HT1080 (cell line): ENCODE measurements at regions not wholly inside any gene's neighbourhood (a gene's known extent, or its start where the extent isn't known, plus 50 kb on each side); places are given as distances from the start of the nearest gene placed in this dataset.

Experiments used
- DNase-seq: peaks from one replicate; pipeline ENCODE4 v3.0.0-alpha.2; 2015; ENCODE audit warnings: low read depth

DNA sequence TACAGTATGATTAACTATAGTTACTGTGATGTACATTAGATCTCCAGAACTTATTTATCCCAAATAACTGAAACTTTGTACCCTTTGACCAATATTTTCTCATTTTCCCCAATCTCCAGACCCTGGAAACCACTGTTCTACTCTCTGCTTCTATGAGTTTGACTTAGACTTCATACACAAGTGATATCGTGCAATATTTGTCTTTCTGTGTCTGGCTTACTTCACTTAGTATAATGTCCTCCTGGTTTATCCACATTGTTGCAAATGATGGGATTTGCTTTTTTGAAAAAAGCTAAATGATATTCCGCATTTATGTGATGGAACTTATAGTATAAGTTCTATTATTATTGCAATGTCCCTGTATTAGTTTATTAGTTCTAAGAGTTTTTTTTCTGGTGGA lies 81.8 kb upstream of the SOD3 start:
- no peak for DNase-seq

DNA sequence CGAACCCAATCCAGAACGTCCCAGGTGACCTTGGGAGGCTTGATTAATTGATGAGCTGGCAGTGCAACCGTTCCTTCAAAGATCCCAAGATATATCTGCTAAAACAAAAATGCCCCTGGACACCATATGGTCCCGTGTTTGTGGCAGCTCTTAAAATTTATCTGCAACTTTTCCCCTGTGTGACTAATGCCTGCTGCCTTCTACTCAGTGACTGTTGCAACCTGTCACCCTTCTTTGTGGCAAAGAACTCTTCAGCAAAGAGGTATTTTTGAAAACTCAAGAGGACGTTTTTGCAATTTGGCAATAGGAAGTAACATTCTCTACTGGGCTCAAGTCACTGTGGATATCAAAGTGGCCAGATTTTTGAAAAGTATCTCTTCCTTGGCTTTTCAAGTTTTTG lies 75.8 kb upstream of the SOD3 start:
- DNase-seq, result no peak

DNA sequence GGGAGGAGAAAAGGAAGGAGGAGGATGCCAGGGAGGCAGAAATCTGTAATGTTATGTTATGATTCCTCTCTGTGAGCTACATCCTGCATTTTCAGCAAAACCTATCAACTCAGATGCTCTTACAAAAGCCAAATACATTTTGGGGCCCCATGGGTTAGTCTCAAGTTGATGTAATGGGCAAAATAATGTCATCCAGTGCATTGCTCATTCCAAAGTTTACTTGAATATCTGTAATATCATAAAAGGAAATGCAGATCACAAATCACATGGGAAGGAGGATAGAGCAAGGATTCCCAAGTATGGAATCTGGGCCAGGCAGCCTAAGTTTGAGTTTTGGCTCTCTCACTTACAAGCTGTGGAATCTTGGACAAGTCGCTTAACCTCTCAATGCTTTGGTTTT lies 74.9 kb upstream of the SOD3 start:
- DNase-seq, result no peak

DNA sequence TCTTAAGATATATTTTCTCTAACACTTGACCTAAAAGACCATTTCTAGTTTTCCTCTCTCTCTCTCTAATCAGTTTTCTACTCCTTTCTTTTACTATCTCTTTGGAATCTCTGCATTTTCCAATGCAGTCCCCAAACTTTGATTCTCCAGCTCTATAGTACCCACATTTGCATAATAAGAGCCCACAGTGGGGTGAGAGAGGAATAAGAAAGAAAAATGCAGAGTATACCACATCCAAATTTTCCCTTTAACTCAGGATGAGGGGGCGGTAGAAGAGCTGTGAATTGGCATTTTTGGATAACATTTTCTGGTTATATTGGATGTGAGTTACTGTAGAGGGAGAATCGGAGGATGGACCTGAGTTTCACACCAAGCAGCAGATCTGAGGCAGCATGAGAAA lies 74.4 kb upstream of the SOD3 start:
- no peak for DNase-seq

DNA sequence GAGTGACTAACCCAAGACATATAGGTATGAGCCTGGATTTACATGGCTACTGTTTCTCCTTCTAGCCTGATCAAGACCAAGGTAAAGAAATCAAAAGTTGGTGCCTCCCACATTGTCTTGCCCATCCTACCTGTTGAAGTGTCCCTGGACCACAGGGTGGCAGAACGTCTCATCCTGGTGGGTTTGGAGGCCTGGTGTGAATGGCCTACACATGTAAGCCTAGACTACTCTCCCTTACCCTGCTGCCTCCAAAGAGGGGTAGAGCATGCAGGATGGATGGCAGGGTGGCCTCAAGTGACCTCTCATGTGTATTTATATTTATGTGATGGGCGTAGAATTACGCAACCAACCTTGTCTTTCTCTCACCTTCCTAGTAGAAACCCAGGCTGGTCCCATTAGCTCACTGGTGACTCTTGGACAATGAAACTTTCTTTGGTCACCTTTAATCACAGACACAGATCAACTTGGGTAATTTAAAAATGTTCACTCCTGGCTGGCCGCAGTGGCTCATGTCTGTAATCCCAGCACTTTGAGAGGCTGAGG lies 73.3 kb upstream of the SOD3 start:
- DNase-seq, result peak; percentile 3

DNA sequence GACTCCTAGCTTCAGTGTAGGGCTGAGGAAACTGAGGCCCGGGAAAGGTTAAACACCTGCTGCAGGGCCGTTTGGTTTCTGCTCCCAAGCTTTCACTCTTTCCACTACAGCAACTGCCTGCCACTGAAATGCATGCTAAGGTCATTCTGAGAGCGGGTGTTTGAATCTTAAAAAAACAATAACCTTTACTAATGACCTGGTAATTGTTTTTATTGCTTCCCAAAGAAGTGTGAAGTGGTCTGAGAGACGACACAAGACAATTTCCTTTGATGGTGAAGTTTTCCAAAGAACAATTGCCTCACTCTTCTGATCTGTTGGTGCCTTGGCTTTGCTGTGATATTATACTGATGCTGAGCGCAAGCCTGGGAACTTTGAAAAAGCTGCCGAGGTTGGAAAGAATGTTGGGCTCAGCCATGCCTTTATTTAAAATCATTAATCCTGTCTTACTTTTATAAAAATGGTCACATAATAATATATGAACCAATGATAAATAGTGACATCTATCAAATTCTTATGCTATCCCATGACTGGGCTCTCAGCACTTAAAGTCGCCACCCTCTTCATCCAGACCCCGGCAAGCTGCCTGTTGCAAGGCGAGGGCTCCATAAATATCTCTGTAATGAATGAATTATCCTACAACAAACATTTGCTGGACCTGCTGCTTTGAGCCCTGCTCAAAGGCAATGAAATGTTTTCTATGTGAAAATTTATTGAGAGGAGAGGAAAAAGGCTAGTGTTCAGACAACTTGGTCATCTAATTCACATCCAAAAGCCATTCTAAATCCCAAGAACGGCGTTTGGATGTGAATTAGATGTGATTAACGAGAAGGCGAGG lies 67.8 kb upstream of the SOD3 start:
- no peak for DNase-seq

DNA sequence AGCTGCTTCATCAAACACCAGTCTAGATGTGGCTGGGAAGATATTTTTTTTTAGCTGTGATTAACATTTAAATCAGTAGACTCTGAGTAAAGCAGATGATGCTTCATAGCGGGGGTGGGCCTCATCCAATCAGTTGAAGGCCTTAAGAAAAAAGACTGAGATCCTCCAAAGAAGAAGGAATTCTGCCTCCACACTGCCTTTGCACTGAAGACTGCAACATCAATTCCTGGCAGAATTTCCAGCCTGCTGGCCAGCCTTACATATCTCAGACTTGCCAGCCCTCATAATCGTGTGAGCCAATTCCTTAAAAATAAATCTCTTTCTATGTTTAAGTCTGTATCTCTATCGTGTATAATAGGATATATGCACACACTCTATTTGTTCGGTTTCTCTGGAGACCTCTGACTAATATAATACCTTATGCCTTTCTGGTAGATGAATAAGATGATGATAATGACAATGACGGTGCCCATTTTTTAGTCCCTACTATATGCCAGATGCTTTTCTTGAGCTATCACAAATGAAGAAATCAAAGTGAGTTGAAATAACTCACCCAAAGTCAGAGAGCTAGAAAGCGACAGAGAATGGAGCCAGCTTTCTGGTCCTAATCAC lies 66.1 kb upstream of the SOD3 start:
- DNase-seq, result no peak

DNA sequence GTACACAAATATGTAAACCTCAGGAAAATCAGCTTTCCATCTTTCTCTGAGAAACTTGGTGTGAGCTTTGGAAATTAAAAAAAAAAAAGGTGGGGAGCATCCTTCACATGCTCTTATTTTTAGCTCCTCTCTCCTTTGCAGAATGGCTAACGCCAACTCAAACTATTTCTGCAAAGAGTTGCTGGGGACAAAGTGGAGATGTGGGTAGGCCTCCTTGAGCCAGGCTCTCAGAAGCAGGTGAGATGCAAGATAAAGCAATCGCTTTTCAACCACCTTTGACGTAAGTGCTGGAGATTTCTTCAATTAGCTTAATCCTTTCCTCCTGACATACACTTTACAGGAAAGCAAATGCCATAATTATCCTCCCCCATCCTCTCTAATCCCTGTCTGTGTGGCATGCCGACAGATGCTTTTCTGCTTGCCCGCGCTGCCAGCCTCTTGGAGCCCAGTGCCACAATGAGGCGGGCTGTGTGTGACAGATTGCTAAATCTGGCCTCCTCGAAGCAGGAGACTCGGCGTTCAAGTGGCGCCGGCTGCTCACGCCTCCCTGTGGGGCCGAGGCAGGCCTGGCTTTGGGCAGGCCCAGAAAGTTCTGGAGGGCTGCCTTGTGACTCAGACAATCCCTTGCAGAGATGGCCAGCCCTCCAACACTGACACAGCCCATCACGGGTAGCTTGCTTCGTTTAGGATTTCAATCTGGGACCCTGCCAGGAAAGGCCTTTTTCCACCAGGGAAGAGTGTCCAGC lies 64.9 kb upstream of the SOD3 start:
- DNase-seq, result peak; percentile 18

DNA sequence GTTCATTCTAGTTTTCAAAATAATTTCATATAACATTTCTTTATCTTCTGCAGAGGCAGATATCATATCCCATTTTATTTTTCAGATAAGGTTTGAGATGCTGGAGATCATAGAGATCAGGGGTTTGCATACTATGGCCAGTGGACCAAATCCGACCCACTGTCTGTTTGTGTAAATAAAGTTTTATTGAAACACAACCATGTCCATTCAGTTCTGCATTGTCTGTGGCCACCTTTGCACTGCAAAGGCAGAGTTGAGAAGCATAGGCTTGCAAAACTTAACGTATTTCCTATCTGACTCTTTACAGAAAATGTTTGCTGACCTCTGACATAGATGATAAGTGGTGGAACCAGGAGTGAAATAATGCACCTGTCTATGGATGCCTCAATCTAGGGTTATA lies 63.9 kb upstream of the SOD3 start:
- no peak for DNase-seq

DNA sequence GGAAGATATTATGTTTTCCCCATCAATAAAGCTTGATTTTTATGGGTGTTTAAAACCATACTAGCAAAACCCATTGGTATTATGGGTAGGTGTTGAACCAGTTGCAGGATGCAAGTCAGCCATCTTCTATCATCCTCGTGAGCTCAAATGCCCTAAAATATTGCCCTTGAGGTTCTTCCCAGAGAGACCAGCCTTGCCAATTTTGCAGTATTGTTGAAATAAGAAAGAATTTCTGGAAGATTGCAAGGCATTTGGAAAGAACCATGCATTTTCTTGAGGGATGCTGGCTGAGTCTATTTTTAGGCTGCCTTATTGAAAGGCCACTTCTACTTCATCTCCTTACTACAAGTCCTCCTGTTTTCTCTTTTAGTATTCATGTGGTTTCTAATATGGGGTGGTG lies 60.9 kb upstream of the SOD3 start:
- DNase-seq, result no peak

DNA sequence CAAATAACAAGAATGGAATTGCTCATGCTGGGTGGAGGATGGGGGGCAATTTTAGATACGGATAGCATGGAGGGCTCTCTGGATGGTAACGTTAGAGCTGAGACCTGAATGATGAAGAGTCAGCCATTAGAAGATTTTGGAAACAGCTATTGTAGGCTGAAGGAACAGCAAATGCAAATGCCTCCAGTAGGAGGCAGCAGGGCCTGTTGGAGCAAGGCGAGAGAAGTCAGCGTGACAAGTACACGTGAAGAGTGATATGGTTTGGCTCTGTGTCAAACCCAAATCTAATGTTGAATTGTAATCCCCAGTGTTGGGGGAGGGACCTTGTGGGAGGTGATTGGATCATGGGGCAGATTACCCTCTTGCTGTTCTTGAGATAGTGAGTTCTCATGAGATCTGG lies 59.3 kb upstream of the SOD3 start:
- DNase-seq, result peak; percentile 49

DNA sequence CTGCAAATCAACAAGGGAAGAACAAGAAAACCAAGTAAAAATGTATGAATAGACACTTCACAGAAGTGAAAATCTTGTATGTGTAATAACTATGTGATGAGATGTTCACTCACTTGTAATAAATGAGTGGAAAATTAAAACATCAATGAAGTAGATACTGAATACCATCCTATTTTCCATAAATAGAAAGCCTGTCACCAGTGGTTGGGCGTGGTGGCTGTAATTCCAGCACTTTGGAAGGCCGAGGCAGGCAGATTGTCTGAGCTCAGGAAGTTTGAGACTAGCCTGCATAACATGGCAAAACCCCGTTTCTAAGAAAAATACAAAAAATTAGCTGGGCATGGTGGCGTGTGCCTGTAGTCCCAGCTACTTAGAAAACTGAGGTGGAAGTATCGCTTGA lies 53.5 kb upstream of the SOD3 start:
- no peak for DNase-seq

DNA sequence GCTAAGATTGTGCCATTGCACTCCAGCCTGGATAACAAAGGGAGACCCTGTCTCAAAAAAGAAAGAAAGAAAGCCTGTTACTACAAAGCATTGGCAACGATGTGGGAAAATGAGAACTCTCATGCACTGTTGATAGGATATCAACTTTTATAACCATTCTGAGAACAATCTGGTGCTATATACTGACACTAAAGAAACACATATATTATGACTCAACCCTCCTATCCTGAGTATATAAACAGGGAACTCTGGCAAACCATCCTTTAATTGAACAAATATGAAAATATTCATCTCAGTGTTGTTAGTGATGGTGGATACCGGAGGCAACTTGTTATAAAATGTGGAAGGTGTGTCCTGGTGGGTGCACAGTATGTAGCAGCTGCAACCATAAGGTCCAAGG lies 53.0 kb upstream of the SOD3 start:
- no peak for DNase-seq

DNA sequence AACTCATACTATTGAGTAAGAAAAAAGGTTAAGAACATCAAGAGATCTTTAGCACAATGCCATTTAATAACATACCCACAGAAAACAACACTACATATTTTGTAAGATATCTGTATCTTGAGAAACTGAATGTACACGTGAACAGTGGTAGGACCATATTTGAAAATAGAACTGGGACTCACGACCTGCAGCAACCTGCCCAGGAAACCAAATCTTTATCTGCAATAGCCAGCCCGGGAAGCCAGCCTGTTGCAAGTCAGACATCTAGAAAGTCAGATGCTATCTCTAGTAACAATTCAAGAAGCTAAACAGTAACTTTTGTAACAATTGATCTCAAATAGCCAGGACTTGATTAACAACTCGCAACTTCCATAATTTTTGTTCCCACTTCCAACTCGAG lies 52.6 kb upstream of the SOD3 start:
- DNase-seq, result no peak

DNA sequence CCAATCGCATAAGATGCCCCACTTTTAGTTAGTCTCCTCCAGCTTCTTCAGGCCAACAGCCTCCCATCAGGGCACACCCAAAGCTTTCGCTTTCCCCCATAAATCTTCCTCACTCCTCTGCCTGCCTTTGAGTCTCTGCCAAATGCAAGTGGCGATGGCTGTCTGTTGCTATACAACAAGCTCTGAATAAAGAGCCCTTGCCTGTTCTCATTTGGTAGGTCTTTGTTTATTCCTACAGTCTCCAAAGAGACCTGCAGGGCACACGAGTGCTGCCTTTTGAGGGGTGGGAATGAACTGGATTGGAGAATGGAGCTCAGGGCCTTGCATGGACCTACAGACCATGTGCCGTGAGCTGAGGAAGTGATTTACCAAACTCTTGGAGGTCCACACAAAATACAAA lies 52.2 kb upstream of the SOD3 start:
- DNase-seq, result no peak

DNA sequence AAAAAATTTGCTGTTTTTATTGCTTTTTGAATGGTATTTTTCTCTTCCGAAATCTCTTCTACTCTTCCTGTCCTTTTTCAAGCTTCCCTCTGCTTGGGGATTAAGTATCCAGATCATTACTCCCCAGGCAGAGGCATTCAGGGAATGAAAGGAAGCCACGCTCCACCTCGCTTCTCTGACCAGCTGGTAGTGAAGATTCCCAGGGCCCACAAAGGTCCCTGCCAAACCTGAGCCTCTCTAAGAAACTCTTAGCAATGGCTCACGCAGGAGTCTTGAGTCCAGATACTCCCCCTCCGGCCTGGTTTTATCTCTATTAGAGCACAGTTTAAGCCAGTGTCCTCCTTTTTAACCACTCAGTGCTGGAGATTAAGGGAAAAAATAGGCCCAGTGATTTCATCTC lies 51.4 kb upstream of the SOD3 start:
- no peak for DNase-seq

DNA sequence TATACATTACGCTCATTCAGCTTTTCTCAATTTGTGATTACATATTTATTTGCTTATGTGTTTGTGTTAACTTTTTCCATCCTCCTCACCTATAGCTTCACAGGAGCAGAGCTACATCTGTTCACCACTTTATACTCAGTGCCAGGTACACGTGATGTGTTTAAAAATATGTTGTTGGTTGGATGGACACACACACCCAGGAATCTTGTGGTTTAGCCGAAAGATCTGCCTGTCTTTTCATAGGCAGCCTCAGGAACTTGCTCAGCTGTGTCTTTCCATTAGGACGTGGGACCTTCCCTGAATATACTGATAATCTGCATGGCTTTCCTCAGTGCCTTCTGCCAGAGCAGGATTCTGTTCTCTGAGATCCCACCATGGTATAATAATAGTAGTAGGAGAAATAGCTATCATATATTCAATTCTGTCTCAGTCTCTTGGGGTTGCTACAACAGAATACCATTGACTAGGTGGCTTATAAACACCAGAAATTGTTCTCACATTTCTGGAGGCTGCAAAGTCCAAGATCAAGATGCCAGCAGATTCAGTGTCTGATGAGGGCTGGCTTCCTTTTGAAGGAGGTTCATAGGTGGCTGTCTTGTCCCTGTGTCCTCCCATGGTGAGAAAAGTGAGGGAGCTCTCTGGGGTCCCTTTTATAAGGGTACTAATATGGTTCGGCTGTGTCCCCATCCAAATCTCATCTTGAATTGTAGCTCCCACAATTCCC lies 50.0 kb upstream of the SOD3 start:
- no peak for DNase-seq
